Osteoblast (primary cell): ENCODE measurements at regions not wholly inside any gene's neighbourhood (a gene's known extent, or its start where the extent isn't known, plus 50 kb on each side); places are given as distances from the start of the nearest gene placed in this dataset.

ENCODE experiments used
- DNase-seq: peaks from one replicate; pipeline ENCODE4 v3.0.0; 2011; ENCODE audit warnings: low spot score, mixed read lengths; ENCODE audit not compliant: insufficient read length; ENCODE audit errors: missing footprints
- H2AFZ ChIP-seq: 2 replicates; pipeline ENCODE4 v1.6.0; 2011; ENCODE audit warnings: mild to moderate bottlenecking, low read length
- H3K27ac ChIP-seq: 2 replicates; pipeline ENCODE4 v1.5.1; 2011; ENCODE audit warnings: mild to moderate bottlenecking, low read depth, low read length, moderate library complexity
- H3K27me3 ChIP-seq: 2 replicates; pipeline ENCODE4 v1.6.0; 2012; ENCODE audit warnings: mild to moderate bottlenecking, control low read depth, inconsistent platforms, low read length, moderate library complexity; ENCODE audit not compliant: insufficient read depth
- H3K36me3 ChIP-seq: 2 replicates; pipeline ENCODE4 v1.5.1; 2011; ENCODE audit warnings: mild to moderate bottlenecking, low read length, control low read depth, moderate library complexity; ENCODE audit not compliant: insufficient read depth
- H3K4me1 ChIP-seq: 2 replicates; pipeline ENCODE4 v1.5.1; 2011; ENCODE audit warnings: mild to moderate bottlenecking, low read length, control low read depth, moderate library complexity; ENCODE audit not compliant: insufficient read depth
- H3K4me2 ChIP-seq: 2 replicates; pipeline ENCODE4 v1.6.0; 2011; ENCODE audit warnings: mild to moderate bottlenecking, low read length; ENCODE audit not compliant: insufficient read depth
- H3K4me3 ChIP-seq: fragments of 200-600 bp; sonication (generic); 3 replicates; pipeline ENCODE4 v1.5.1; 2012; ENCODE audit warnings: mild to moderate bottlenecking, low read length, inconsistent platforms; ENCODE audit not compliant: insufficient read depth
- H3K79me2 ChIP-seq: 2 replicates; pipeline ENCODE4 v1.6.0; 2012; ENCODE audit warnings: mild to moderate bottlenecking, low read length, control low read depth, inconsistent platforms; ENCODE audit not compliant: insufficient read depth
- H3K9me3 ChIP-seq: 2 replicates; pipeline ENCODE4 v1.5.1; 2011; ENCODE audit warnings: low read depth, low read length, control low read depth
- H4K20me1 ChIP-seq: 2 replicates; pipeline ENCODE4 v1.6.0; 2012; ENCODE audit warnings: mild to moderate bottlenecking, low read length, control low read depth; ENCODE audit not compliant: insufficient read depth
- CTCF ChIP-seq: IDR thresholded peaks from 2 replicates; pipeline ENCODE4 v1.5.1; 2011; ENCODE audit warnings: mild to moderate bottlenecking, low read depth, low read length, moderate library complexity; ENCODE audit errors: extremely low read depth

- TF ChIP-seq CTCF = no peak
- peak; percentile 56 for DNase-seq
- no peaks in the 10 kb centered on the region for H3K9me3 ChIP-seq
- no peaks in the 10 kb centered on the region for H3K36me3 ChIP-seq
- no peaks in the 10 kb centered on the region for H4K20me1 ChIP-seq
- no peaks in the 10 kb centered on the region for H3K79me2 ChIP-seq
- H2AFZ ChIP-seq = no peak overlapping the region
- no peak overlapping the region for H3K4me3 ChIP-seq
- no peaks in the 10 kb centered on the region for H3K27me3 ChIP-seq
- no peak overlapping the region for H3K27ac ChIP-seq
- no peak overlapping the region for H3K4me2 ChIP-seq
- peaks cover 21% of the 10 kb centered on the region for H3K4me1 ChIP-seq
These were observed 68.3 kb downstream of the CEBPB start for GRCh38 chr20:50258790-50259483.

DNA sequence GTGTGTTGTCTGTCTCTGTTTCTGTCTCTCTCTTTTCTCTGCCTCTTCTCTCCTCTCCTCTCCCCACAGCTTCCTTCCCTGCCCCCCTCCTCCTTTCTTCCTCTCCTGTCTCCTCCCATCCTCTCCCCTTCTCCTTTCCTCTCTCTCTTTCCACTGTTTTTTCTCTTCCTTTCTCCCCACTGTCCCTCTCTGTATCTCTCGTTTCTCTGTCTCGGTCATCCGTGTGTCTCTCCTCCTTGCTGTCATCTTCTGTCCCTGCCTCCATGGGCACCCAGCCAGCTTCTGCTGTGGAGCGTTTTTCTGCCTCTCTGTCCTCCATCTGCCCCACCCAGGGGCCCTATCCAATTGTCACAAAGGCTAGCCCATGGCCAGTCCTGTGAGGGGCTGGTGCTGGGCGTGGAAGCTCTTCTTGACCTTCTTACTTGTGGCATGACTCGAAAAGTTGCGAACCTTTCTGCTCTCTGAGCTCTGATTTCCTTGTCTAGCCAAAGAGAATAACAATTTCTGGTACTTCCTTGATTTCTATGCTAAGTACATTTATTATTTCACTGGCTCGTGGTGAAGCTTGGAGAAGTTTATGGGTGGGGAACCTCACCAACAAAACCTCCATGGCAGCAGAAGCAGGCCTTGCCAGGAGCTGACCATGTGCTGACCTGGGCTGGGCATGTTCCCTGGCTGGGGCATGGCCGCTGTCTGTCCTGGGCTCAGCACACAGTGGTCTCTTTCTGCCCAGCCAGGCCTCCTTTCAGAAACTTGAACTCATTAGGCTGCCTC, 69.3 kb downstream of the CEBPB start:
- no peak for TF ChIP-seq CTCF
- Histone ChIP-seq H4K20me1 (no peaks in the 10 kb centered on the region), H3K9me3 (no peaks in the 10 kb centered on the region), H3K27me3 (no peaks in the 10 kb centered on the region), H3K79me2 (no peaks in the 10 kb centered on the region), H3K4me1 (peaks cover 18% of the 10 kb centered on the region), H3K36me3 (no peaks in the 10 kb centered on the region), H3K27ac (peak overlapping the region; percentile 13), H3K4me3 (no peak overlapping the region), H3K4me2 (no peak overlapping the region), H2AFZ (peak overlapping the region; percentile 52)
- peak; percentile 64 for DNase-seq

DNA sequence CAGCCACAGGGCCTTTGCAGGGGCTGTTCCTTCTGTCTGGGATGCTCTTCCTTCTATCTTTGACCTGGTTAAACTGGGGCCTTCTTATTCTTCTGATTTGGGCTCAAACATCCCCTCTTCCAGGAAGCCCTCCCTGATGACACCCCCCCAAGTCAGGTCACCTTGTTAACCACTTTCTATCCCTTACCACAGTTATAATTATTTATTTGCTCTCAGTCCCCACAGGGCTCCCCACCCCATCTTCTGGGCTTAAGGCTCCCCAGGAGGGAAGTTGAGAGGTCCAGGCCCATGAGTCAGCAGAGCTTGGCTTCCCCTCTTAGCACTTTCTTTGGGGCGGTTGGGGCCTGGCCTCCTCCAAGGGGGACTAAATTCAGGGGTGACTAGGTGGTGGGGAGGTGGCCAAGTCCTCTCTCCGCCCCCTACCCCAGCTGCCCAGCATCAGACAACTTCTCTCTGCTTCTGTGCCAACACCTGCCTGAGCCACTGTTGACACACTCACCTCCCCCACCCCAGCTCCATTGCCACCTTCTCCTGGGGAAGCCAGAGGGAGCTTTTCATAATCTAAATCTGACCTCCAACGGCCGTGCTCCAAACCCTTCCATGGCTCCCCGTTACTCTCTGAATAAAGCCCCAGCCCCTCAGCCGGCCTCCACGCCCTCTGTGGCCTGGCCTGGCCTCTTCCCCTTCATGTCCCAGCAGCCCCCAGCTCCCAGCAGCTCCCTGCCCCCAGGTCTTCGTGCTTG, 70.0 kb downstream of the CEBPB start:
- TF ChIP-seq CTCF = no peak
- H3K4me2 ChIP-seq = no peak overlapping the region
- peak; percentile 54 for DNase-seq
- no peaks in the 10 kb centered on the region for H4K20me1 ChIP-seq
- peak overlapping the region; percentile 52 for H2AFZ ChIP-seq
- H3K9me3 ChIP-seq = no peaks in the 10 kb centered on the region
- no peaks in the 10 kb centered on the region for H3K79me2 ChIP-seq
- H3K36me3 ChIP-seq = no peaks in the 10 kb centered on the region
- no peaks in the 10 kb centered on the region for H3K27me3 ChIP-seq
- H3K4me1 ChIP-seq = peaks cover 15% of the 10 kb centered on the region
- H3K27ac ChIP-seq = peak overlapping the region; percentile 13
- no peak overlapping the region for H3K4me3 ChIP-seq
